H1 (cell line): ENCODE measurements at regions not wholly inside any gene's neighbourhood (a gene's known extent, or its start where the extent isn't known, plus 50 kb on each side); places are given as distances from the start of the nearest gene placed in this dataset.

Experiments
- CTCF ChIA-PET: fragments of 300-600 bp; sonication (Branson Sonifier 250); formaldehyde crosslinking; loops from one replicate; lab custom pipeline; 2021; ENCODE audit not compliant: partially characterized antibody; lab: Charles Lee
- POLR2A ChIA-PET: fragments of 300-600 bp; sonication (Branson Sonifier 250); formaldehyde crosslinking; loops from one replicate; lab custom pipeline; 2021; ENCODE audit warnings: inconsistent platforms; ENCODE audit not compliant: partially characterized antibody; lab: Charles Lee
- DNase-seq, 2 experiments: peaks; one replicate each; pipeline versions ENCODE4 v3.0.0 to v3.0.0-alpha.2; 2010 to 2022; ENCODE audit warnings: low spot score in 2 of 2, low read depth in 1 of 2, mixed read lengths in 1 of 2
- FAIRE-seq: peaks from 2 replicates; lab custom pipeline; 2011; peaks lifted over from hg19 to GRCh38; lab: Jason Lieb, UNC
- H2AFZ ChIP-seq: 2 replicates; pipeline ENCODE4 v1.8.1; 2012; ENCODE audit warnings: low read length, inconsistent platforms
- H2AK5ac ChIP-seq: 2 replicates; pipeline ENCODE4 v1.6.1; 2013; ENCODE audit warnings: low read depth, low read length
- H2BK120ac ChIP-seq: replicated peaks from 2 replicates; pipeline ENCODE3; 2013; ENCODE audit warnings: low read depth, low read length, inconsistent platforms
- H2BK12ac ChIP-seq: 2 replicates; pipeline ENCODE4 v1.6.1; 2013; ENCODE audit warnings: low read depth, low read length
- H2BK15ac ChIP-seq: 2 replicates; pipeline ENCODE4 v1.6.1; 2013; ENCODE audit warnings: low read length
- H2BK20ac ChIP-seq: 2 replicates; pipeline ENCODE4 v1.6.1; 2013; ENCODE audit warnings: low read length
- H2BK5ac ChIP-seq: 2 replicates; pipeline ENCODE4 v1.6.1; 2013; ENCODE audit warnings: low read depth, low read length
- H3K14ac ChIP-seq: 2 replicates; pipeline ENCODE4 v1.6.1; 2013; ENCODE audit warnings: inconsistent platforms; ENCODE audit not compliant: insufficient read length
- H3K18ac ChIP-seq: 2 replicates; pipeline ENCODE4 v1.6.1; 2013; ENCODE audit warnings: low read length; ENCODE audit errors: extremely low read depth
- H3K23ac ChIP-seq: 2 replicates; pipeline ENCODE4 v1.6.1; 2013; ENCODE audit warnings: inconsistent platforms; ENCODE audit not compliant: insufficient read length
- H3K23me2 ChIP-seq: 2 replicates; pipeline ENCODE4 v1.6.1; 2013; ENCODE audit warnings: low read depth, low read length
- H3K27ac ChIP-seq: 2 replicates; pipeline ENCODE4 v1.6.1; 2011; ENCODE audit warnings: low read depth, low read length, inconsistent platforms
- H3K27me3 ChIP-seq, 4 experiments: replicated peaks in 1 of 4; 1 replicate in 1 of 4; 2 replicates in 3 of 4; pipeline versions ENCODE4 v1.6.1 to v1.8.1; 2011 to 2013; ENCODE audit warnings: low read length in 3 of 4, mild to moderate bottlenecking in 3 of 4, inconsistent platforms in 2 of 4, mixed read lengths in 2 of 4, moderate library complexity in 1 of 4; ENCODE audit not compliant: control insufficient read depth in 3 of 4, insufficient read depth in 3 of 4; ENCODE audit errors: extremely low read depth in 1 of 4
- H3K36me3 ChIP-seq, 4 experiments: 2 replicates each; pipeline versions ENCODE4 v1.6.1 to v1.8.1; 2011 to 2013; ENCODE audit warnings: mild to moderate bottlenecking in 4 of 4, low read length in 3 of 4, moderate library complexity in 2 of 4, control low read depth in 1 of 4, inconsistent platforms in 1 of 4; ENCODE audit not compliant: insufficient read depth in 4 of 4, control insufficient read depth in 2 of 4
- H3K4ac ChIP-seq: replicated peaks from 2 replicates; pipeline ENCODE3; 2013; ENCODE audit warnings: low read length, low read depth, mixed read lengths, inconsistent platforms; ENCODE audit not compliant: insufficient read length
- H3K4me1 ChIP-seq, 4 experiments: replicated peaks in 1 of 4; 1 replicate in 1 of 4; 2 replicates in 3 of 4; pipeline versions ENCODE4 v1.6.1 to v1.8.1; 2011 to 2013; ENCODE audit warnings: low read length in 3 of 4, inconsistent platforms in 2 of 4, mixed read lengths in 1 of 4; ENCODE audit not compliant: insufficient read depth in 4 of 4, control insufficient read depth in 3 of 4
- H3K4me2 ChIP-seq, 2 experiments: 2 replicates each; pipeline versions ENCODE4 v1.6.1 to v1.8.1; 2011 to 2013; ENCODE audit warnings: low read depth in 2 of 2, low read length in 2 of 2, control low read depth in 1 of 2, inconsistent platforms in 1 of 2, mild to moderate bottlenecking in 1 of 2; ENCODE audit not compliant: insufficient read depth in 1 of 2
- H3K4me3 ChIP-seq, 4 experiments: fragments of 200-600, 300-600 bp in 1 of 4; sonication (generic), shearing (Covaris generic), sonication (Bioruptor Twin) in 1 of 4; 2 replicates each; pipeline versions ENCODE4 v1.5.1 to v1.8.1; 2011 to 2016; ENCODE audit warnings: low read length in 4 of 4, low read depth in 3 of 4, control low read depth in 2 of 4, inconsistent platforms in 2 of 4, mild to moderate bottlenecking in 2 of 4, mixed read lengths in 1 of 4, moderate library complexity in 1 of 4; ENCODE audit not compliant: insufficient read depth in 2 of 4; ENCODE audit errors: extremely low read depth in 1 of 4
- H3K56ac ChIP-seq: replicated peaks from 2 replicates; pipeline ENCODE3; 2013; ENCODE audit warnings: low read depth, mild to moderate bottlenecking, mixed read lengths, low read length, inconsistent platforms; ENCODE audit not compliant: insufficient read length
- H3K79me1 ChIP-seq: 2 replicates; pipeline ENCODE4 v1.6.1; 2013; ENCODE audit warnings: low read depth, low read length, control low read depth
- H3K79me2 ChIP-seq, 2 experiments: 2 replicates each; pipeline versions ENCODE4 v1.6.1 to v1.8.1; 2012 to 2013; ENCODE audit warnings: low read length in 2 of 2, mild to moderate bottlenecking in 2 of 2, inconsistent platforms in 1 of 2; ENCODE audit not compliant: insufficient read depth in 2 of 2, control insufficient read depth in 1 of 2
- H3K9ac ChIP-seq, 4 experiments: replicated peaks in 1 of 4; 1 replicate in 1 of 4; 2 replicates in 3 of 4; pipeline versions ENCODE4 v1.6.1 to v1.8.1; 2011 to 2013; ENCODE audit warnings: low read depth in 3 of 4, low read length in 3 of 4, control low read depth in 2 of 4, mild to moderate bottlenecking in 2 of 4, moderate library complexity in 2 of 4, inconsistent platforms in 1 of 4; ENCODE audit errors: extremely low read depth in 1 of 4
- H3K9me3 ChIP-seq, 2 experiments: 2 replicates each; pipeline versions ENCODE4 v1.6.1 to v1.8.1; 2012 to 2013; ENCODE audit warnings: mild to moderate bottlenecking in 2 of 2, moderate library complexity in 2 of 2, control low read depth in 1 of 2, inconsistent platforms in 1 of 2, low read depth in 1 of 2, low read length in 1 of 2, mixed read lengths in 1 of 2; ENCODE audit not compliant: insufficient read depth in 2 of 2
- H4K20me1 ChIP-seq, 2 experiments: replicated peaks in 1 of 2; 2 replicates each; pipeline versions ENCODE3 to v1.8.1; 2011 to 2013; ENCODE audit warnings: inconsistent platforms in 2 of 2, low read length in 2 of 2, mild to moderate bottlenecking in 1 of 2; ENCODE audit not compliant: insufficient read depth in 2 of 2, control insufficient read depth in 1 of 2
- H4K5ac ChIP-seq: 2 replicates; pipeline ENCODE4 v1.6.1; 2013; ENCODE audit warnings: low read length, low read depth, mixed read lengths, inconsistent platforms; ENCODE audit not compliant: insufficient read length
- H4K8ac ChIP-seq: 2 replicates; pipeline ENCODE4 v1.8.0; 2013; ENCODE audit warnings: mild to moderate bottlenecking, moderate library complexity, low read length, inconsistent platforms; ENCODE audit not compliant: insufficient read depth; ENCODE audit errors: extremely low read depth
- H4K91ac ChIP-seq: replicated peaks from 2 replicates; pipeline ENCODE3; 2013; ENCODE audit warnings: low read length, mixed read lengths, inconsistent platforms; ENCODE audit not compliant: insufficient read length
- ATF2 ChIP-seq: IDR thresholded peaks from 2 replicates; pipeline ENCODE4 v1.6.1; 2012; ENCODE audit warnings: low read length, inconsistent platforms
- CBX5 ChIP-seq: fragments of 300-800, 300-1000 bp; sonication (generic); IDR thresholded peaks from 2 replicates; pipeline ENCODE4 v1.7.1; 2016; ENCODE audit warnings: antibody characterized with exemption, low read length, low read depth
- EZH2 ChIP-seq: fragments of 200-600 bp; sonication (generic); IDR thresholded peaks from 2 replicates; pipeline ENCODE4 v1.7.1; 2012; ENCODE audit warnings: low read depth, mild to moderate bottlenecking, moderate library complexity, low read length, inconsistent platforms; ENCODE audit not compliant: severe bottlenecking
- FOSL1 ChIP-seq: IDR thresholded peaks from 2 replicates; pipeline ENCODE4 v1.6.1; 2011; ENCODE audit warnings: mild to moderate bottlenecking, low read depth, low read length, moderate library complexity; ENCODE audit not compliant: insufficient read depth
- HDAC2 ChIP-seq, 2 experiments: fragments of 300-600 bp in 1 of 2; sonication (generic) in 1 of 2; IDR thresholded peaks; 2 replicates each; pipeline ENCODE4 v1.6.1; 2011 to 2012; ENCODE audit warnings: low read depth in 2 of 2, low read length in 2 of 2, mild to moderate bottlenecking in 2 of 2, moderate library complexity in 2 of 2, borderline replicate concordance in 1 of 2, inconsistent platforms in 1 of 2
- MAFK ChIP-seq: IDR thresholded peaks from 2 replicates; pipeline ENCODE4 v1.6.1; 2012; ENCODE audit warnings: low read depth, mild to moderate bottlenecking, improper control_type of control experiment, low read length
- RBBP5 ChIP-seq: IDR thresholded peaks from 2 replicates; pipeline ENCODE4 v1.7.1; 2012; ENCODE audit warnings: low read depth, mild to moderate bottlenecking, inconsistent platforms, low read length, moderate library complexity, borderline replicate concordance
- SUZ12 ChIP-seq: fragments of 200-600 bp; sonication (generic); IDR thresholded peaks from 2 replicates; pipeline ENCODE4 v1.6.1; 2012; ENCODE audit warnings: mild to moderate bottlenecking, inconsistent platforms, low read length, moderate library complexity, mixed read lengths
- TAF1 ChIP-seq: IDR thresholded peaks from 2 replicates; pipeline ENCODE4 v1.6.1; 2011; ENCODE audit warnings: mild to moderate bottlenecking, low read depth, low read length
- TCF12 ChIP-seq: IDR thresholded peaks from 2 replicates; pipeline ENCODE4 v1.6.1; 2011; ENCODE audit warnings: low read depth, mild to moderate bottlenecking, low read length
- WGBS, 2 experiments: shearing (Covaris generic) in 1 of 2; methylation state at CpG; one replicate each; pipeline versions ENCODE4 v1.1.6 to v1.1.7; 2013 to 2015; ENCODE audit warnings: low lambda C conversion rate in 2 of 2, mixed read lengths in 2 of 2, inconsistent platforms in 1 of 2, low coverage in 1 of 2, missing lambda C conversion rate in 1 of 2; ENCODE audit not compliant: insufficient replicate concordance in 2 of 2, insufficient coverage in 1 of 2, insufficient read length in 1 of 2; ENCODE audit errors: extremely low coverage in 1 of 2, missing lambda C conversion rate in 1 of 2; 5-methylcytosine and 5-hydroxymethylcytosine counted together

- H3K4me1 ChIP-seq, result no peaks in the 10 kb centered on the region
- no peak overlapping the region for H3K18ac ChIP-seq
- no peak overlapping the region for H3K27ac ChIP-seq
- H2BK15ac ChIP-seq, result no peak overlapping the region
- WGBS, 2 experiments, result 85% methylated on average over 3 of the region's 3 CpGs; no CpG with 5 or more reads in 1 of the 2 experiments
- POLR2A ChIA-PET, result no interaction called here
- H2BK5ac ChIP-seq, result no peak overlapping the region
- no peaks in the 10 kb centered on the region for H3K79me2 ChIP-seq
- no peaks in the 10 kb centered on the region for H3K79me1 ChIP-seq
- H4K8ac ChIP-seq, result no peak overlapping the region
- no peak overlapping the region for H3K56ac ChIP-seq
- no peaks in the 10 kb centered on the region for H3K27me3 ChIP-seq
- no peak overlapping the region for H2AFZ ChIP-seq
- CTCF ChIA-PET, result interaction anchor here (2.8 kb wide), 1 partner anchor 10 kb away, joined by 11 read pairs; no protein-coding TSS in a partner anchor
- H2BK120ac ChIP-seq, result no peak overlapping the region
- H3K4me3 ChIP-seq, result no peak overlapping the region
- H2AK5ac ChIP-seq, result no peak overlapping the region
- H3K23me2 ChIP-seq, result no peaks in the 10 kb centered on the region
- no peaks in the 10 kb centered on the region for H4K20me1 ChIP-seq
- H2BK20ac ChIP-seq, result no peak overlapping the region
- no peak for FAIRE-seq
- H3K9ac ChIP-seq, result no peak overlapping the region
- no peaks in the 10 kb centered on the region for H3K9me3 ChIP-seq
- no peak for DNase-seq
- no peaks in the 10 kb centered on the region for H3K36me3 ChIP-seq
- H3K4ac ChIP-seq, result no peak overlapping the region
- no peak overlapping the region for H3K23ac ChIP-seq
- no peak overlapping the region for H4K5ac ChIP-seq
- no peak overlapping the region for H3K4me2 ChIP-seq
- no peak overlapping the region for H2BK12ac ChIP-seq
- H3K14ac ChIP-seq, result no peak overlapping the region
- no peak overlapping the region for H4K91ac ChIP-seq
- TF ChIP-seq MAFK, result no peak
- no peak for TF ChIP-seq ATF2
- no peak for TF ChIP-seq TAF1
- TF ChIP-seq CBX5, result no peak
- TF ChIP-seq FOSL1, result no peak
- TF ChIP-seq RBBP5, result no peak
- no peak for TF ChIP-seq SUZ12
- TF ChIP-seq EZH2, result no peak
- no peak for TF ChIP-seq HDAC2 (IDR thresholded peaks at IDR 0.05; ENCODE audit: borderline replicate concordance in 1 of 2, low read depth in 2 of 2, low read length in 2 of 2)
- TF ChIP-seq TCF12, result no peak
Measured at GRCh38 chr16:52078716-52079655, 468.0 kb downstream of the TOX3 start.
